Kasumi-1 (cell line): ENCODE measurements at regions not wholly inside any gene's neighbourhood (a gene's known extent, or its start where the extent isn't known, plus 50 kb on each side); places are given as distances from the start of the nearest gene placed in this dataset.

Experiments
- DNase-seq, 2 experiments: peaks; one replicate each; lab custom pipeline; 2025; lab: John Stamatoyannopoulos, UW

- DNase-seq, result no peak
Measured at GRCh38 chr3:102083473-102083872, 234.2 kb downstream of the NFKBIZ start.

GRCh38 chr3:102084006-102084405 is 234.7 kb downstream of the NFKBIZ start:
- DNase-seq, result no peak

GRCh38 chr3:102084704-102085103 is 235.4 kb downstream of the NFKBIZ start:
- DNase-seq, result no peak

- no peak for DNase-seq
Measured at GRCh38 chr3:102085431-102086176, 236.3 kb downstream of the NFKBIZ start.

- DNase-seq, result no peak
Measured at GRCh38 chr3:102087236-102087635, 237.9 kb downstream of the NFKBIZ start.

GRCh38 chr3:102089239-102089638 is 239.9 kb downstream of the NFKBIZ start:
- no peak for DNase-seq

GRCh38 chr3:102089904-102090720 is 240.8 kb downstream of the NFKBIZ start:
- no peak for DNase-seq

GRCh38 chr3:102090721-102091045 is 241.4 kb downstream of the NFKBIZ start:
- no peak for DNase-seq

- no peak for DNase-seq
Measured at GRCh38 chr3:102091358-102091757, 242.0 kb downstream of the NFKBIZ start.

- DNase-seq, result peak in 1 of 2 experiments; percentile 15
Measured at GRCh38 chr3:102092617-102093466, 243.5 kb downstream of the NFKBIZ start.

- DNase-seq, result no peak
Measured at GRCh38 chr3:102094506-102094905, 245.2 kb downstream of the NFKBIZ start.

- no peak for DNase-seq
Measured at GRCh38 chr3:102095383-102095782, 246.1 kb downstream of the NFKBIZ start.

GRCh38 chr3:102096066-102096465 is 246.8 kb downstream of the NFKBIZ start:
- no peak for DNase-seq

- DNase-seq, result no peak
Measured at GRCh38 chr3:102098130-102098885, 249.0 kb downstream of the NFKBIZ start.

- DNase-seq, result no peak
Measured at GRCh38 chr3:102099913-102100312, 250.6 kb downstream of the NFKBIZ start.

GRCh38 chr3:102102394-102102793 is 253.1 kb downstream of the NFKBIZ start:
- no peak for DNase-seq

GRCh38 chr3:102104033-102104432 is 254.7 kb downstream of the NFKBIZ start:
- no peak for DNase-seq

- DNase-seq, result no peak
Measured at GRCh38 chr3:102105193-102105592, 255.9 kb downstream of the NFKBIZ start.

- no peak for DNase-seq
Measured at GRCh38 chr3:102106416-102107097, 257.2 kb downstream of the NFKBIZ start.

GRCh38 chr3:102112704-102113230 is 263.5 kb downstream of the NFKBIZ start:
- no peak for DNase-seq
